Fibroblast of upper back skin (primary cell): ENCODE measurements at regions not wholly inside any gene's neighbourhood (a gene's known extent, or its start where the extent isn't known, plus 50 kb on each side); places are given as distances from the start of the nearest gene placed in this dataset.
A peak's percentile ranks its signal among the peaks of the same experiment; 100 is the strongest.
"Not testable (repeated sequence)": the region's sequence is repeated elsewhere in the genome, so short reads cannot be mapped to it uniquely, and the experiment has no call there.

Experiments used
- DNase-seq: peaks from one replicate; pipeline ENCODE4 v3.0.0-alpha.2; 2013

GRCh38 chr3:132084982-132085381 lies 50.2 kb upstream of the CPNE4 start:
- no peak for DNase-seq

DNA sequence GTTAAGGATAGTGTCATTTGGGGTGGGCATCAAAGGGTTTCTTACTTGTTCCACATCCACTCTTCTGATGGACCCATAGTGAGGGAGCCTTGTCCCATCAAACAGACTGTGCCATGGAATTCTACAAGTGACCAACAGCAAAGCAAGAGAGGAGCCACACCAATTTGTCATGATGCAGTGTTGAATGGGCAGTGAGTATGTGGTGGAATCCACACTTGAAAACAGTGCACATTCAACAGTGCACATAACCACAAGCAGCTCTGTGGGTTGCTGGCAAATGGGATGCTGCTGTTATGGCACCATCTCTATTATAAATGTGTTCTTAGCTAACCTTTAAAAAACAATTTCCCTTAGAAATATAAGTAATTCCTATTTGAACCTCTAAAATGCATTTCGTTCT lies 52.5 kb upstream of the CPNE4 start:
- no peak for DNase-seq

- DNase-seq = no peak
Observed at GRCh38 chr3:132088291-132088690, 53.5 kb upstream of the CPNE4 start.

- peak; percentile 6 for DNase-seq
Observed at GRCh38 chr3:132090921-132091320, 56.1 kb upstream of the CPNE4 start.

DNA sequence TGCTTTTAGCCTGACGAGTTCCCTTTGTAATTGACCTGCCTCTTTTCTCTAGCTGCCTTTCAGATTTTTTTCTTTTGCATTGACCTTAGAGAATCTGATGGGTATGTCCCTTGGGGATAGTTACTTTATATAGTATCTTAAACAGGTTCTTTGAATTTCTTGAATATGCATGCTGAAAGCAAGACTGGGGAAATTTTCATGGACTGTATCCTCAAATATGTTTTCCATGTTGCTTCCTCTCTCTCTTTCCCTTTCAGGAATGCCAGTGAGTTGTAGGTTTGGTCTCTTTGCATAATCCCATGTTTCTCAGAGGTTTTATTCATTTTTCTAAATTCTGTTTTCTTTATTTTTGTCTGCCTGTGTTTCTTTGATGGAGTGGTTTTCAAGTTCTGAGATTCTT lies 81.8 kb upstream of the CPNE4 start:
- no peak for DNase-seq

DNA sequence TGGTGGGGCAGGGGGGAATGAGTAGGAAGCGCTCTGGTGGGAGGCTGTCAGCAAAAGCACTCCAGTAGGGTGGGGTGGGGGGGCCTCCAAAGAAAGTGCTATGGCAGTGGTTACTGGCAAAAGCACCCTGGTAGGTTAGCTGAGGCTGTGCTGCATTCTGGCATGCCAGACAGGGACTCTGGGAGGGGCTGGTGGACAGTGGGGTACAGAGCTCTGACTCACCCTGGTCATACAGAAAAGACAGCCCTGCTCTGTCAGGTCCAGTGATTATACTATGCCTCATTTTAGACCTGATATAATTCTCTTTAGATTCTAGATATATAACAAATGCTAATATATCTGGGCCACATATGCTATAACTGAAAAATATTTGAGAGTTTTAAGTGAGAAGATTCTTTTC lies 82.8 kb upstream of the CPNE4 start:
- no peak for DNase-seq

DNA sequence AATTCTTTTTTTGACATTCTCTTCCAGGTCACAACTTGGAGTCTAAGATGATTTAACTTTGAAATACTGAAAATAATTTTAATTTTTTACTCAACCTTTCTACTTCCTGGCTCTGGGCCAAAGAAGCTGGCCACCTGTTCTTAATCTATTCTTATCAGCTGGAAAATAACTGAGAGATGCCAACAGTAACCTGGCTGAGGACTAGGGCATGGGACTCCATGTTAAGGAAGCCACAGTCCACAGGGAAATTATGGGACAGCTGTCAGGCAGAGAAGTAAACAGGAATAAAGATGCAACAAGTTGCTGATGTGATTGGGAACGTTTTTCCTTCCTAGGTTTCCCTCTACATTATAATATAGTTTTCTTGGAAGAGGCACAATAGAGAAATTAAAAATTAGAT lies 84.7 kb upstream of the CPNE4 start:
- no peak for DNase-seq

DNA sequence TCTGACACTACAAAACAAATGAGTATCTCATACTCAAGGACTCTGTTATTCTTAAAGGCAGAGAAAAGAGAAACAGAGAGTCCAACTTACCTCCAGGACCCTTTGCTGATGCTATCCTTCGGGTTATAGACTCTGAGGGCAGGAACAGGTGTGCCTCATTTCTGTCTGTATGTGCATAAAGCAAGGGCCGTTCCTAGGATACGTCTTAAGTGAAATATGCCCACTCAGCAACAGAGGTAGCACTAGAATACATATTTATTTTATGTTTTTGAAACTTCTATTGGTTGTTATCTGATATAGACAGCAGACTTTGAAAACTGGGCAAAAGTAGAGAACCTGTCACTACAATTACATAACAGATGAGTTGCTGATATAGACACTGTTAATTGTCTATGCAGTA lies 89.3 kb upstream of the CPNE4 start:
- no peak for DNase-seq

DNA sequence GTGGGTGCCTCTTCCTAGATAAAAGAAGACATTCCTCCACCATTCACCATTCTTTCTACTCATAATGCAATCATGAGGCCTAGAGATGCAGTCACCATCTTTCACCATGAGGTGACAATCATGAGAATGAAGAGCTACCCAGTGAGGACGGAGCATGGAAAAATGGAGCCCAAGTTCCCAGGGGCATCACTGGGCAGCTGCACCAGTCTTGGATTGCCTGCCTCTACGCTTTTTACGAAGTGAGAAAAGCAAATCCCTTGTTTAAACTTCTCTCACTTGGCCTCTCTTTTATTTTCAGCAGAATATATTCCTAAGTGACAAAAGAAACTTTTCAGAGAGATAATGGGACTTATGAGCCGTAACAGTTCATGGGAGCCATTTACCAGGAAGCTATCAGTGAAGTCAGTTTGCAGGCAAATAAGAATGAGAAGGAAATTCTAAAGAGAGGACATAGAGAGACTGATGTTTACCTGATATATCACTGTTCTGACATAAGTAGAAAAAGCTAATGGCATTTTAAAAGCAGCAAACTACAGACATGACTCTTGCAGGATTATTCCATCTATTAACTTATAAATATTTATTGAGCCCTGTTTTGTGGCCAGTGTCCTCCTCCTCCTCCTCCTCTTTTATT lies 90.0 kb upstream of the CPNE4 start:
- DNase-seq = no peak

GRCh38 chr3:132134611-132135010 lies 99.8 kb upstream of the CPNE4 start:
- DNase-seq = peak; percentile 93

DNA sequence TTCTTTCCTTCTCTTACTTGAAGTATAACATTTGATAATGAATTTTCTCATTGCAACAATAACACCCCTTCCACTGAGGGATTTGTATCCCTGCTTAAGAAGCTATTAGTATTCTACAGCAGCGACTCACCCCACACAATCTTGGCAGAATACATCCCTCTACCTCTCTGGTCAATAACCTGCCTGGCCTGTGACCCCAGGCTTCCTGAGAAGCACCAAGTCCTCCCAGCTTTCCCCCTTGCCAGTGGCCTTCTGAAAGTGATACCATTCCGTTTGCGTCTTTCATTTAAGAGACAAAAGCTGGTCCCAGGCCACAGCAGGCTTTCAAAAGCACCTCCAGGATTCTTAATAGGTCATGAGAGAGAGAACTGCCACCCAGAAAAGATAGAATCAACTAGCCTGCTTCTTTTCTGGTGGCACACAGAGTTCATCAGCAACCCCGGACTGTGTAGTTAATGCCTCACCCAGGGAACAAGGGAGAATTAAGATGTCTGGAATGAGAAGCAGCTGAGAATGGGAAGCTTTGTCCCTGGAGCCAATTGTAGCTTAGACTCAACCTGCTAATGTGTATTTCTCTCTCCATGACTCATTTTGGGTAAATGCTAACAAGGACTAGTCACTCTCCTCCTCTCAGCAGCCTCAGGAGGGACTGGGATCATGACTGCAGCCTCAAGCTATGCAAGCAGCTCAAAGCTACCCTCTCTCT lies 101.0 kb upstream of the CPNE4 start:
- DNase-seq = peak; percentile 98

- DNase-seq = no peak
Observed at GRCh38 chr3:132136334-132136716, 101.5 kb upstream of the CPNE4 start.

DNA sequence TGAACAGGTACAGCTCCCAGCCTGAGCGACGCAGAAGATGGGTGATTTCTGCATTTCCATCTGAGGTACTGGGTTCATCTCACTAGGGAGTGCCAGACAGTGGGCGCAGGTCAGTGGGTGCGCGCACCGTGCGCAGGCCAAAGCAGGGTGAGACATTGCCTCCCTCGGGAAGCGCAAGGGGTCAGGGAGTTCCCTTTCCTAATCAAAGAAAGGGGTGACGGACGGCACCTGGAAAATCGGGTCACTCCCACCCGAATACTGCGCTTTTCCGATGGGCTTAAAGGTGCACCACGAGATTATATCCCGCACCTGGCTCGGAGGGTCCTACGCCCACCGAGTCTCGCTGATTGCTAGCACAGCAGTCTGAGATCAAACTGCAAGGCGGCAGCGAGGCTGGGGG lies 102.1 kb upstream of the CPNE4 start:
- not testable (repeated sequence) for DNase-seq

- peak; percentile 2 for DNase-seq
Observed at GRCh38 chr3:132145833-132146232, 111.0 kb upstream of the CPNE4 start.

DNA sequence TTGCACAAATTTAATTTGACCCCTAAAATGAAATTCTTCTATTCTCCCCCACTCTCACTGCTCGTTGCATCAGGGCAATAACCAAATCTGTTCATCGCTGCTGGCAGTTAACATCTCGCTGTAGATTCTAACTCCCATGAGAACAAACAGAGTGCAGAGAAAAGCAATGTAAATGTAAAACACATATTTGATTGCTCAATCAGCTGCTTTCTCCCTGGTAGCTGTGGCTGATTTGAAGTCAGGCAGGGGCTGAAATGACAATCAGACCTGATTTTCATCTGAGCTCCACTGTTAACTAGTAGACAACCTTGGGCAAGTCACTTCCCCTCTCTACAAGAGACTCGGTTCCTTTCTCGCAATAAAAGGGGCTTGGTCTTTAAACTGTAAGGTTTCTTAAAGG lies 119.8 kb upstream of the CPNE4 start:
- DNase-seq = no peak

DNA sequence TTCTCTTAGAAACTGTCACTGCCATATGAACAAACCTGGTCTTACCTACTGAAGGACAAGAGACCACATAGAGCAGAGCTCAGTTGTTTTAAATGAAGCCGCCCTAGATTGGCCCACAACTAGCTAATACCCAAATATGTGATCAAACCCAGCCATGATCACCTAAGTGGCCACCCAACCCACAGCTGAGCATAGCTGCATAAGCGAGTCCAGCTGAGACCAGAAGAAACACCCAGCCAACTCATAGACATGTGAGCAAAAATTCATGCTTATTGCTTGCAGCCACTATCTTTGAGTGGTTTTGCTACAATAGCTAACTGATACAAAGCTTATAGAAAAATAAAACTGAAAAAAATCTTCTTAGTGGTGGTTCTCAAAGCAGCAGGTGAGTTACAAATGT lies 124.3 kb upstream of the CPNE4 start:
- DNase-seq = no peak

DNA sequence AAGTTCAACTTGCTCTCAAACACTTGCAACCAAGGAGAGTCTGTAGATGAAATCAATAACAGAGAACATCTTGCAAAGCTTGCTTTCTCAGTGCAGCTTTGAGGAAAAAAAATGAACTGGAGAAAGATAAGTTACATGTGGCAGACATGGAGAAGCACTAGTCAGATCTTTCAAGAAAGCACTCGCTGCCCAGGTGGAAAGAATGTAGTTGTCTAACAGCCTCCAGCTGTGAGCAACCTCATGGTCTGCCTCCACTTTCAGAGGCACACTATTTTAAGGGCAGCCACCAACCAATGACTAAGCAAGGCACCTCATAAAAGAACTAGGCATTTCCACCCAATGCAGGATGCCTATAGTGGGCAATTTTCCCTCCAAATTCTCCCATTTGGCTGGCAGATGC lies 125.4 kb upstream of the CPNE4 start:
- no peak for DNase-seq

GRCh38 chr3:132161608-132162007 lies 126.8 kb upstream of the CPNE4 start:
- DNase-seq = no peak

- DNase-seq = peak; percentile 2
Observed at GRCh38 chr3:132164469-132165092, 129.8 kb upstream of the CPNE4 start.

- DNase-seq = no peak
Observed at GRCh38 chr3:132167870-132168269, 133.1 kb upstream of the CPNE4 start.

DNA sequence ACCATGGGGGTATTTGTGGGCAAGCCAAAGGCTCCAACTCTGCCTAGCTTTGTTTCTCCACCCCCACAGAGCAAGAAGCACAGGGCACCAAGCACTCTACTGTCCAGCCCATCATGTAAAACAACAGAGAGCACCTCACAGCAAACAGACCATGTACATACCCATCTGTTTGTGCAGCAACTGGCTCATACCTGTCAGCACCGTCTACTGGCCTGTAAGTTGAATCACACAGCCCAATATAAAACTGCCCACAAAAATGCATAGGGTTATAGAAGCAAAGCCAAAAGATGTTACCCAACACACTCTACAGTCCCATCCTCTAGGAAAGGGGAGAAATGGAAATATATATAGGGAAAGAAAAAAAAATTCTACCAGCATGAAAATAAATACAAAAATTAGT lies 139.7 kb upstream of the CPNE4 start:
- peak; percentile 37 for DNase-seq

- DNase-seq = peak; percentile 58
Observed at GRCh38 chr3:132180337-132180791, 136.8 kb upstream of the ACP3 start.

GRCh38 chr3:132183811-132184210 lies 133.4 kb upstream of the ACP3 start:
- no peak for DNase-seq

- no peak for DNase-seq
Observed at GRCh38 chr3:132187746-132188145, 129.5 kb upstream of the ACP3 start.
